Stomach (tissue), 8 donors: ENCODE measurements at regions not wholly inside any gene's neighbourhood (a gene's known extent, or its start where the extent isn't known, plus 50 kb on each side); places are given as distances from the start of the nearest gene placed in this dataset.
"Not testable (repeated sequence)": the region's sequence is repeated elsewhere in the genome, so short reads cannot be mapped to it uniquely, and the experiment has no call there.

Experiments
- DNase-seq, 2 donors: peaks; one replicate each; pipeline versions ENCODE4 v3.0.0 to v3.0.0-alpha.2; 2013 to 2019
- H3K27ac ChIP-seq, 5 donors: fragments of 200-600 bp in 4 of 5; sonication (generic) in 4 of 5; one replicate each; pipeline ENCODE4 v1.5.1; 2013 to 2019; ENCODE audit warnings: mild to moderate bottlenecking in 1 of 5, moderate library complexity in 1 of 5
- H3K27me3 ChIP-seq, 3 donors: fragments of 200-600 bp; sonication (generic); one replicate each; pipeline ENCODE4 v1.5.1; 2017 to 2019; ENCODE audit warnings: mixed run types in 1 of 3
- H3K36me3 ChIP-seq, 4 donors: fragments of 200-600 bp; sonication (generic); 1 replicate in 3 of 4; 2 replicates in 1 of 4; pipeline ENCODE4 v1.5.1; 2016 to 2019
- H3K4me1 ChIP-seq, 4 donors: fragments of 200-600 bp; sonication (generic); one replicate each; pipeline ENCODE4 v1.5.1; 2016 to 2019
- H3K4me3 ChIP-seq, 4 donors: fragments of 200-600 bp; sonication (generic) in 3 of 4; one replicate each; pipeline ENCODE4 v1.5.1; 2016 to 2019; ENCODE audit warnings: mild to moderate bottlenecking in 1 of 4
- H3K9me3 ChIP-seq, 4 donors: fragments of 200-600 bp; sonication (generic); one replicate each; pipeline ENCODE4 v1.5.1; 2016 to 2019
- CTCF ChIP-seq, 7 experiments: fragments of 450-650 bp in 4 of 7; fragments of 200-600 bp in 3 of 7; sonication (generic) in 3 of 7; IDR thresholded peaks; one replicate each; pipeline ENCODE4 v1.5.1; 2016 to 2019; ENCODE audit warnings: antibody characterized with exemption in 7 of 7, control low read depth in 2 of 7, mild to moderate bottlenecking in 1 of 7
- EP300 ChIP-seq: sonication (generic); formaldehyde crosslinking; IDR thresholded peaks from one replicate; pipeline ENCODE4 v1.6.1; 2017; ENCODE audit warnings: antibody characterized with exemption
- POLR2A ChIP-seq, 4 donors: fragments of 450-650 bp; IDR thresholded peaks; one replicate each; pipeline ENCODE4 v1.6.1; 2016; ENCODE audit warnings: antibody characterized with exemption in 4 of 4, control low read depth in 2 of 4, mild to moderate bottlenecking in 1 of 4, moderate library complexity in 1 of 4
- POLR2AphosphoS5 ChIP-seq, 3 donors: sonication (generic); formaldehyde crosslinking; IDR thresholded peaks; one replicate each; pipeline ENCODE4 v1.6.1; 2016; ENCODE audit warnings: antibody characterized with exemption in 3 of 3
- WGBS, 5 donors: extraction: QIAGEN DNeasy Blood & Tissue Kit in 3 of 5; methylation state at CpG; one replicate each; pipeline versions ENCODE4 v1.1.5 to v1.1.7; 2013 to 2018; 5-methylcytosine and 5-hydroxymethylcytosine counted together
- intact Hi-C: fragments of 100-400 bp; cut with DNase I; formaldehyde crosslinking; loops from one replicate; pipeline ENCODE4 v1.15.1; 2023; ENCODE audit warnings: low total_unique reads
- donor health status: healthy with polysubstance abuse.
- donor health status: Bipolar disorder and iron deficiency.
- donor health status: healthy.

- intact Hi-C loops, result no loop called here
- no peak overlapping the region for H3K27ac ChIP-seq
- 85 to 91% (median 87%) methylated on average over 3 of the region's 3 CpGs for WGBS, 5 donors
Observed at GRCh38 chr4:157702831-157703230, 470.0 kb downstream of the GASK1B start.

GRCh38 chr4:157701695-157701994 lies 471.2 kb downstream of the GASK1B start:
- H3K27ac ChIP-seq, result no peak overlapping the region
- no peaks in the 10 kb centered on the region for H3K36me3 ChIP-seq
- H3K4me3 ChIP-seq, result no peak overlapping the region
- H3K27me3 ChIP-seq, result no peaks in the 10 kb centered on the region
- TF ChIP-seq POLR2AphosphoS5 (IDR thresholded peaks at IDR 0.05) (no peak), EP300 (no peak), POLR2A (IDR thresholded peaks at IDR 0.05) (no peak), CTCF (IDR thresholded peaks at IDR 0.05) (no peak)
- WGBS, 5 donors, result 37 to 65% (median 58%) methylated on average over 3 of the region's 3 CpGs
- no peaks in the 10 kb centered on the region for H3K9me3 ChIP-seq
- intact Hi-C loops, result no loop called here
- no peak for DNase-seq
- no peaks in the 10 kb centered on the region for H3K4me1 ChIP-seq

More at GRCh38 chr4:157702831-157703230, 470.0 kb downstream of the GASK1B start:
- no peak for TF ChIP-seq POLR2A (IDR thresholded peaks at IDR 0.05)
- Histone ChIP-seq H3K4me3 (no peak overlapping the region), H3K36me3 (no peaks in the 10 kb centered on the region), H3K9me3 (no peaks in the 10 kb centered on the region), H3K27me3 (no peaks in the 10 kb centered on the region), H3K4me1 (no peaks in the 10 kb centered on the region)
- DNase-seq, result no peak

GRCh38 chr4:157700898-157701694 lies 471.7 kb downstream of the GASK1B start:
- Histone ChIP-seq H3K36me3 (no peaks in the 10 kb centered on the region), H3K4me1 (no peaks in the 10 kb centered on the region), H3K9me3 (no peaks in the 10 kb centered on the region), H3K27me3 (no peaks in the 10 kb centered on the region), H3K4me3 (no peak overlapping the region), H3K27ac (no peak overlapping the region)
- WGBS, 5 donors, result 21 to 40% (median 33%) methylated on average over 3 of the region's 3 CpGs
- intact Hi-C loops, result no loop called here
- no peak for TF ChIP-seq EP300
- no peak for TF ChIP-seq POLR2A (IDR thresholded peaks at IDR 0.05)
- TF ChIP-seq CTCF (IDR thresholded peaks at IDR 0.05), result no peak
- TF ChIP-seq POLR2AphosphoS5 (IDR thresholded peaks at IDR 0.05), result no peak
- peak in 1 of 2 donors; percentile 19 for DNase-seq

GRCh38 chr4:157689476-157689875 lies 468.9 kb downstream of the GRIA2 start:
- H3K4me1 ChIP-seq, result no peaks in the 10 kb centered on the region
- 76 to 88% (median 77%) methylated on average over 1 of the region's 1 CpG for WGBS, 5 donors
- H3K36me3 ChIP-seq, result no peaks in the 10 kb centered on the region
- TF ChIP-seq CTCF (IDR thresholded peaks at IDR 0.05), result no peak
- no peak for TF ChIP-seq POLR2AphosphoS5 (IDR thresholded peaks at IDR 0.05)
- TF ChIP-seq POLR2A (IDR thresholded peaks at IDR 0.05), result no peak
- TF ChIP-seq EP300, result no peak
- H3K27me3 ChIP-seq, result no peaks in the 10 kb centered on the region
- intact Hi-C loops, result no loop called here
- DNase-seq, result no peak
- H3K27ac ChIP-seq, result no peak overlapping the region
- no peaks in the 10 kb centered on the region for H3K9me3 ChIP-seq
- H3K4me3 ChIP-seq, result no peak overlapping the region

- intact Hi-C loops, result no loop called here
- DNase-seq, result no peak
- H3K27me3 ChIP-seq, result no peaks in the 10 kb centered on the region
- no peak overlapping the region for H3K4me3 ChIP-seq
- 85 to 89% (median 88%) methylated on average over 1 of the region's 1 CpG for WGBS, 5 donors
- no peaks in the 10 kb centered on the region for H3K36me3 ChIP-seq
- H3K9me3 ChIP-seq, result no peaks in the 10 kb centered on the region
- no peak for TF ChIP-seq EP300
- TF ChIP-seq POLR2A (IDR thresholded peaks at IDR 0.05), result no peak
- no peak for TF ChIP-seq POLR2AphosphoS5 (IDR thresholded peaks at IDR 0.05)
- no peak for TF ChIP-seq CTCF (IDR thresholded peaks at IDR 0.05)
- H3K4me1 ChIP-seq, result no peaks in the 10 kb centered on the region
- no peak overlapping the region for H3K27ac ChIP-seq
Observed at GRCh38 chr4:157687971-157688370, 467.4 kb downstream of the GRIA2 start.

GRCh38 chr4:157679326-157679725 lies 458.8 kb downstream of the GRIA2 start:
- H3K4me1 ChIP-seq, H3K27ac ChIP-seq, intact Hi-C loops, H3K9me3 ChIP-seq, H3K36me3 ChIP-seq, DNase-seq, H3K27me3 ChIP-seq, H3K4me3 ChIP-seq: not testable (repeated sequence)
